Upper lobe of left lung (tissue), 6 donors: ENCODE measurements at regions not wholly inside any gene's neighbourhood (a gene's known extent, or its start where the extent isn't known, plus 50 kb on each side); places are given as distances from the start of the nearest gene placed in this dataset.

ENCODE experiments used
- ATAC-seq, 2 donors: fragments of 200-7000 bp; cut with Tn5 transposase; one replicate each; pipeline ENCODE4 v1.9.1; 2022; ENCODE audit warnings: mild to moderate bottlenecking in 2 of 2, moderate library complexity in 2 of 2; ENCODE audit not compliant: low FRiP score in 2 of 2
- DNase-seq, 2 donors: peaks; one replicate each; pipeline ENCODE4 v3.0.0-alpha.2; 2019 to 2020
- H3K27ac ChIP-seq, 4 donors: fragments of 200-600 bp; sonication (generic); one replicate each; pipeline ENCODE4 v1.5.1; 2016 to 2019
- H3K27me3 ChIP-seq, 4 donors: fragments of 200-600 bp; sonication (generic); one replicate each; pipeline ENCODE4 v1.5.1; 2017 to 2019
- H3K36me3 ChIP-seq, 4 donors: fragments of 200-600 bp; sonication (generic); one replicate each; pipeline ENCODE4 v1.5.1; 2016 to 2019
- H3K4me1 ChIP-seq, 4 donors: fragments of 200-600 bp; sonication (generic); one replicate each; pipeline ENCODE4 v1.5.1; 2018 to 2019
- H3K4me3 ChIP-seq, 4 donors: fragments of 200-600 bp; sonication (generic); one replicate each; pipeline ENCODE4 v1.5.1; 2017 to 2019; ENCODE audit warnings: mild to moderate bottlenecking in 2 of 4, moderate library complexity in 1 of 4
- H3K9me3 ChIP-seq, 4 donors: fragments of 200-600 bp; sonication (generic); one replicate each; pipeline ENCODE4 v1.5.1; 2018 to 2019
- CTCF ChIP-seq, 6 experiments: fragments of 450-650 bp in 4 of 6; fragments of 200-600 bp in 2 of 6; sonication (generic) in 2 of 6; IDR thresholded peaks; one replicate each; pipeline ENCODE4 v1.5.1; 2016 to 2019; ENCODE audit warnings: antibody characterized with exemption in 6 of 6
- EP300 ChIP-seq, 4 donors: sonication (generic); formaldehyde crosslinking; IDR thresholded peaks; one replicate each; pipeline ENCODE4 v1.5.1; 2017; ENCODE audit warnings: antibody characterized with exemption in 4 of 4, control low read depth in 2 of 4
- POLR2A ChIP-seq, 4 donors: fragments of 450-650 bp; IDR thresholded peaks; one replicate each; pipeline ENCODE4 v1.5.1; 2016 to 2017; ENCODE audit warnings: antibody characterized with exemption in 4 of 4, mild to moderate bottlenecking in 2 of 4
- POLR2AphosphoS5 ChIP-seq, 2 donors: sonication (generic); formaldehyde crosslinking; IDR thresholded peaks; one replicate each; pipeline ENCODE4 v1.5.1; 2017; ENCODE audit warnings: antibody characterized with exemption in 2 of 2
- WGBS, 2 donors: methylation state at CpG; one replicate each; pipeline ENCODE4 v1.1.5; 2017 to 2018; 5-methylcytosine and 5-hydroxymethylcytosine counted together
- donor health status: DM: no; HTN: no; CAD: no; lungs with moderate emphysema.
- donor health status: DM: no; HTN: yes; CAD: no; lungs with severe emphysema.

DNA sequence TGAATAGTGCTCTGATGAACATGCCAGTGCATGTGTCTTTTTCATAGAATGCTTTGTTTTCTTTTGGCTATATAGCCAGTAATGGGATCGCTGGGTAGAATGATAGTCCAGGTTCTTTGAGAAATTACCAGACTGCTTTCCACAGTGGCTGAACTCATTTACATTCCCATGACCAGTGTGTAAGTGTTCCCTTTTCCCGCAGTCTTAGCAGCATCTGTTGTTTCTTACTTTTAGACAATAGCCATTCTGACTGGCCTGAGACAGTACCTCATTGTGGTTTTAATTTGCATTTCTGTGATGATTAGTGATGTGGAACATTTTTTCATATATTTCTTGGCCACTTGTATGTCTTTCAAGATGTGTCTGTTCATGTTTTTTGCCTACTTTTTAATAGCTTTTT lies 784.5 kb downstream of the USP25 start:
- H3K4me1 ChIP-seq, result no peaks in the 10 kb centered on the region
- H3K36me3 ChIP-seq, result no peaks in the 10 kb centered on the region
- H3K27ac ChIP-seq, result no peak overlapping the region
- DNase-seq (no peak), ATAC-seq (no peak)
- TF ChIP-seq CTCF (IDR thresholded peaks at IDR 0.05), result no peak
- TF ChIP-seq EP300 (IDR thresholded peaks at IDR 0.05), result no peak
- no peak for TF ChIP-seq POLR2AphosphoS5 (IDR thresholded peaks at IDR 0.05)
- TF ChIP-seq POLR2A (IDR thresholded peaks at IDR 0.05), result no peak
- H3K4me3 ChIP-seq, result no peak overlapping the region
- no peaks in the 10 kb centered on the region for H3K27me3 ChIP-seq
- H3K9me3 ChIP-seq, result peaks cover 0 to 3% (median 0%) of the 10 kb centered on the region in 4 donors
- 92 to 100% methylated on average over 2 of the region's 2 CpGs for WGBS, 2 donors

DNA sequence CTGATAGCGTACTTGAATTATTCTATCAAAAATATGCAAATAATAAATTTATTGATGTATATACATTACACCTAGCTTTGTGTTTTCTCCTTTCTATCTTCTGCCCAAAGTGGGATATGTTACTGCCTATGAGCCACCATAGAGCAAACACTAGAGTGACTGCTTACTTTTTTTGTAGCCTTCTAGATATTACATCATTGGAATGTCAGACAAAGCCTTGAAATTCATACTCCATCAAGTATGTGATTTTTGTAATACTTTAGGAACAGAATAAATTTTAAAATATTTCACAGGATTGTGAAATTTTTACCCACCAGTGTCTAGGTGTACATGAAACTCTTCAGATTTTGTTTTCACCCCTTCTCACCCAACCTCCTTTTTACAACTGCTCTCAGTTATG lies 787.6 kb downstream of the USP25 start:
- H3K27me3 ChIP-seq, result no peaks in the 10 kb centered on the region
- no peaks in the 10 kb centered on the region for H3K4me1 ChIP-seq
- DNase-seq (no peak), ATAC-seq (peak in 1 of 2 donors; percentile 23)
- H3K36me3 ChIP-seq, result no peaks in the 10 kb centered on the region
- TF ChIP-seq CTCF (IDR thresholded peaks at IDR 0.05) (no peak), POLR2A (IDR thresholded peaks at IDR 0.05) (no peak), EP300 (IDR thresholded peaks at IDR 0.05) (no peak), POLR2AphosphoS5 (IDR thresholded peaks at IDR 0.05) (no peak)
- peaks cover 0 to 3% (median 0%) of the 10 kb centered on the region in 4 donors for H3K9me3 ChIP-seq
- no peak overlapping the region for H3K27ac ChIP-seq
- no peak overlapping the region for H3K4me3 ChIP-seq
- 86 to 96% methylated on average over 1 of the region's 1 CpG for WGBS, 2 donors

- DNase-seq, result no peak
- WGBS, 2 donors, result 91 to 100% methylated on average over 2 of the region's 2 CpGs
These were observed 789.3 kb downstream of the USP25 start for GRCh38 chr21:16519036-16519435.

DNA sequence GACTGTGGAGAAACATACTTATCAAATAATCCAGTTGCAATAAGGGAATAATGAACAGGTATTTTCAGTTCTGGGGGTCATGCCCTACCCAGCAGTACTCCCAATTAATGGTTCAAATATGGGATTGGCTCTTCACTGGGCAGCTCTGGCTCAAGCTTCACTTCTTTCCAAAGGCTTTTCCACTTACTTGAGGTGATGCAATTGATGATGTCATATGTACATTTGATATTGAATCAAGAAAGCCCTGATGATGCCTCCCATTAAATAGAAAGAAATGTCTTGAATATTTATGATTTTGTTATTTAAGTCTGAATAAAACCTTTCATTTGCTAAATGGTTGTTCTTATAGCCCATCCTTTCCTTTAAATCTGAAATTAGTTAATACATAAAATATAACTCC lies 789.9 kb downstream of the USP25 start:
- Histone ChIP-seq H3K9me3 (peaks cover 0 to 3% (median 0%) of the 10 kb centered on the region in 4 donors), H3K27me3 (no peaks in the 10 kb centered on the region), H3K4me1 (no peaks in the 10 kb centered on the region), H3K4me3 (no peak overlapping the region), H3K36me3 (no peaks in the 10 kb centered on the region), H3K27ac (no peak overlapping the region)
- TF ChIP-seq CTCF (IDR thresholded peaks at IDR 0.05) (no peak), EP300 (IDR thresholded peaks at IDR 0.05) (no peak), POLR2AphosphoS5 (IDR thresholded peaks at IDR 0.05) (no peak), POLR2A (IDR thresholded peaks at IDR 0.05) (no peak)
- no peak for DNase-seq
- ATAC-seq, result no peak

More at GRCh38 chr21:16519036-16519435, 789.3 kb downstream of the USP25 start:
- Histone ChIP-seq H3K4me1 (no peaks in the 10 kb centered on the region), H3K9me3 (peaks cover 0 to 3% (median 0%) of the 10 kb centered on the region in 4 donors), H3K36me3 (no peaks in the 10 kb centered on the region), H3K4me3 (no peak overlapping the region), H3K27ac (no peak overlapping the region), H3K27me3 (no peaks in the 10 kb centered on the region)
- no peak for TF ChIP-seq POLR2AphosphoS5 (IDR thresholded peaks at IDR 0.05)
- ATAC-seq, result no peak

DNA sequence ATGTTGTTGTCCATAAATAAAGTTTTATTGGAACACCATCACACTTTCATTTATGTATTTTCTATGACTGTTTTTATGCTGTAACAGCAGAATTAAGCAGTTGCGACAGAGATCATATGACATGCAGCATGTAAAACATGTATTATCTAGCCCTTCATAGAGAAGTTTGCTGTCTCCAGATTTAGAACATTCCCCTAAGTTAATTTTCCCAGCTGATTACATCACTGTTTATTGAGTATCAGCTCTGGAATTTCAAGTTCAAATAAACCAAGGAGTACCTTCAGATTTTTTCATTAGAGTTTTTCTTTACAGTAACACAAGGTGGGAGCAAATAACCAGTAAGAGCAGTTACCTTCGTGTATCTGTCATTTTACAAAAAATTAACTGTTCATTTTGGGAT lies 792.8 kb downstream of the USP25 start:
- Histone ChIP-seq H3K27ac (no peak overlapping the region), H3K9me3 (no peaks in the 10 kb centered on the region), H3K27me3 (no peaks in the 10 kb centered on the region), H3K4me1 (no peaks in the 10 kb centered on the region), H3K36me3 (no peaks in the 10 kb centered on the region), H3K4me3 (no peak overlapping the region)
- 56 to 67% methylated on average over 2 of the region's 2 CpGs for WGBS, 2 donors
- TF ChIP-seq CTCF (IDR thresholded peaks at IDR 0.05) (peak in 1 of 6 experiments; percentile 6), POLR2A (IDR thresholded peaks at IDR 0.05) (no peak), EP300 (IDR thresholded peaks at IDR 0.05) (no peak), POLR2AphosphoS5 (IDR thresholded peaks at IDR 0.05) (no peak)
- no peak for ATAC-seq
- no peak for DNase-seq
